HT1080 (cell line): ENCODE measurements at regions not wholly inside any gene's neighbourhood (a gene's known extent, or its start where the extent isn't known, plus 50 kb on each side); places are given as distances from the start of the nearest gene placed in this dataset.
"Not testable (repeated sequence)": the region's sequence is repeated elsewhere in the genome, so short reads cannot be mapped to it uniquely, and the experiment has no call there.

Source experiments
- DNase-seq: peaks from one replicate; pipeline ENCODE4 v3.0.0-alpha.2; 2015; ENCODE audit warnings: low read depth

GRCh38 chr16:76970087-76970744 is 220.8 kb upstream of the MON1B start:
- DNase-seq, result peak; percentile 58

GRCh38 chr16:76970745-76971099 is 220.3 kb upstream of the MON1B start:
- no peak for DNase-seq

GRCh38 chr16:76976101-76976500 is 214.9 kb upstream of the MON1B start:
- no peak for DNase-seq

- no peak for DNase-seq
Measured at GRCh38 chr16:76976756-76977155, 214.2 kb upstream of the MON1B start.

- DNase-seq, result no peak
Measured at GRCh38 chr16:76984196-76984595, 206.8 kb upstream of the MON1B start.

- DNase-seq, result peak; percentile 3
Measured at GRCh38 chr16:76985392-76986045, 205.5 kb upstream of the MON1B start.

- no peak for DNase-seq
Measured at GRCh38 chr16:76988526-76988925, 202.5 kb upstream of the MON1B start.

GRCh38 chr16:77002644-77003043 is 188.3 kb upstream of the MON1B start:
- no peak for DNase-seq

- DNase-seq, result no peak
Measured at GRCh38 chr16:77009453-77009852, 181.5 kb upstream of the MON1B start.

- peak; percentile 66 for DNase-seq
Measured at GRCh38 chr16:77014441-77014840, 176.5 kb upstream of the MON1B start.

GRCh38 chr16:77030600-77030999 is 160.4 kb upstream of the MON1B start:
- DNase-seq, result no peak

- no peak for DNase-seq
Measured at GRCh38 chr16:77033516-77033915, 157.5 kb upstream of the MON1B start.

- no peak for DNase-seq
Measured at GRCh38 chr16:77035361-77035760, 155.6 kb upstream of the MON1B start.

- DNase-seq, result no peak
Measured at GRCh38 chr16:77037696-77038347, 153.2 kb upstream of the MON1B start.

- DNase-seq, result no peak
Measured at GRCh38 chr16:77041468-77041867, 149.5 kb upstream of the MON1B start.

GRCh38 chr16:77043076-77043475 is 147.9 kb upstream of the MON1B start:
- DNase-seq, result peak; percentile 20

- no peak for DNase-seq
Measured at GRCh38 chr16:77046206-77046605, 144.8 kb upstream of the MON1B start.

- DNase-seq, result no peak
Measured at GRCh38 chr16:77048085-77048484, 142.9 kb upstream of the MON1B start.

GRCh38 chr16:77049577-77049976 is 141.4 kb upstream of the MON1B start:
- no peak for DNase-seq

GRCh38 chr16:77056597-77056996 is 134.4 kb upstream of the MON1B start:
- DNase-seq, result not testable (repeated sequence)

GRCh38 chr16:77057161-77057774 is 133.7 kb upstream of the MON1B start:
- DNase-seq, result no peak

GRCh38 chr16:77059446-77059845 is 131.5 kb upstream of the MON1B start:
- DNase-seq, result no peak
